H1 (cell line): ENCODE measurements at regions not wholly inside any gene's neighbourhood (a gene's known extent, or its start where the extent isn't known, plus 50 kb on each side); places are given as distances from the start of the nearest gene placed in this dataset.

Experiments
- CTCF ChIA-PET: fragments of 300-600 bp; sonication (Branson Sonifier 250); formaldehyde crosslinking; loops from one replicate; lab custom pipeline; 2021; ENCODE audit not compliant: partially characterized antibody; lab: Charles Lee
- POLR2A ChIA-PET: fragments of 300-600 bp; sonication (Branson Sonifier 250); formaldehyde crosslinking; loops from one replicate; lab custom pipeline; 2021; ENCODE audit warnings: inconsistent platforms; ENCODE audit not compliant: partially characterized antibody; lab: Charles Lee
- DNase-seq, 2 experiments: peaks; one replicate each; pipeline versions ENCODE4 v3.0.0 to v3.0.0-alpha.2; 2010 to 2022; ENCODE audit warnings: low spot score in 2 of 2, low read depth in 1 of 2, mixed read lengths in 1 of 2
- FAIRE-seq: peaks from 2 replicates; lab custom pipeline; 2011; peaks lifted over from hg19 to GRCh38; lab: Jason Lieb, UNC
- H2AFZ ChIP-seq: 2 replicates; pipeline ENCODE4 v1.8.1; 2012; ENCODE audit warnings: low read length, inconsistent platforms
- H2AK5ac ChIP-seq: 2 replicates; pipeline ENCODE4 v1.6.1; 2013; ENCODE audit warnings: low read depth, low read length
- H2BK120ac ChIP-seq: replicated peaks from 2 replicates; pipeline ENCODE3; 2013; ENCODE audit warnings: low read depth, low read length, inconsistent platforms
- H2BK12ac ChIP-seq: 2 replicates; pipeline ENCODE4 v1.6.1; 2013; ENCODE audit warnings: low read depth, low read length
- H2BK15ac ChIP-seq: 2 replicates; pipeline ENCODE4 v1.6.1; 2013; ENCODE audit warnings: low read length
- H2BK20ac ChIP-seq: 2 replicates; pipeline ENCODE4 v1.6.1; 2013; ENCODE audit warnings: low read length
- H2BK5ac ChIP-seq: 2 replicates; pipeline ENCODE4 v1.6.1; 2013; ENCODE audit warnings: low read depth, low read length
- H3K14ac ChIP-seq: 2 replicates; pipeline ENCODE4 v1.6.1; 2013; ENCODE audit warnings: inconsistent platforms; ENCODE audit not compliant: insufficient read length
- H3K18ac ChIP-seq: 2 replicates; pipeline ENCODE4 v1.6.1; 2013; ENCODE audit warnings: low read length; ENCODE audit errors: extremely low read depth
- H3K23ac ChIP-seq: 2 replicates; pipeline ENCODE4 v1.6.1; 2013; ENCODE audit warnings: inconsistent platforms; ENCODE audit not compliant: insufficient read length
- H3K23me2 ChIP-seq: 2 replicates; pipeline ENCODE4 v1.6.1; 2013; ENCODE audit warnings: low read depth, low read length
- H3K27ac ChIP-seq: 2 replicates; pipeline ENCODE4 v1.6.1; 2011; ENCODE audit warnings: low read depth, low read length, inconsistent platforms
- H3K27me3 ChIP-seq, 4 experiments: replicated peaks in 1 of 4; 1 replicate in 1 of 4; 2 replicates in 3 of 4; pipeline versions ENCODE4 v1.6.1 to v1.8.1; 2011 to 2013; ENCODE audit warnings: low read length in 3 of 4, mild to moderate bottlenecking in 3 of 4, inconsistent platforms in 2 of 4, mixed read lengths in 2 of 4, moderate library complexity in 1 of 4; ENCODE audit not compliant: control insufficient read depth in 3 of 4, insufficient read depth in 3 of 4; ENCODE audit errors: extremely low read depth in 1 of 4
- H3K36me3 ChIP-seq, 4 experiments: 2 replicates each; pipeline versions ENCODE4 v1.6.1 to v1.8.1; 2011 to 2013; ENCODE audit warnings: mild to moderate bottlenecking in 4 of 4, low read length in 3 of 4, moderate library complexity in 2 of 4, control low read depth in 1 of 4, inconsistent platforms in 1 of 4; ENCODE audit not compliant: insufficient read depth in 4 of 4, control insufficient read depth in 2 of 4
- H3K4ac ChIP-seq: replicated peaks from 2 replicates; pipeline ENCODE3; 2013; ENCODE audit warnings: low read length, low read depth, mixed read lengths, inconsistent platforms; ENCODE audit not compliant: insufficient read length
- H3K4me1 ChIP-seq, 4 experiments: replicated peaks in 1 of 4; 1 replicate in 1 of 4; 2 replicates in 3 of 4; pipeline versions ENCODE4 v1.6.1 to v1.8.1; 2011 to 2013; ENCODE audit warnings: low read length in 3 of 4, inconsistent platforms in 2 of 4, mixed read lengths in 1 of 4; ENCODE audit not compliant: insufficient read depth in 4 of 4, control insufficient read depth in 3 of 4
- H3K4me2 ChIP-seq, 2 experiments: 2 replicates each; pipeline versions ENCODE4 v1.6.1 to v1.8.1; 2011 to 2013; ENCODE audit warnings: low read depth in 2 of 2, low read length in 2 of 2, control low read depth in 1 of 2, inconsistent platforms in 1 of 2, mild to moderate bottlenecking in 1 of 2; ENCODE audit not compliant: insufficient read depth in 1 of 2
- H3K4me3 ChIP-seq, 4 experiments: fragments of 200-600, 300-600 bp in 1 of 4; sonication (generic), shearing (Covaris generic), sonication (Bioruptor Twin) in 1 of 4; 2 replicates each; pipeline versions ENCODE4 v1.5.1 to v1.8.1; 2011 to 2016; ENCODE audit warnings: low read length in 4 of 4, low read depth in 3 of 4, control low read depth in 2 of 4, inconsistent platforms in 2 of 4, mild to moderate bottlenecking in 2 of 4, mixed read lengths in 1 of 4, moderate library complexity in 1 of 4; ENCODE audit not compliant: insufficient read depth in 2 of 4; ENCODE audit errors: extremely low read depth in 1 of 4
- H3K56ac ChIP-seq: replicated peaks from 2 replicates; pipeline ENCODE3; 2013; ENCODE audit warnings: low read depth, mild to moderate bottlenecking, mixed read lengths, low read length, inconsistent platforms; ENCODE audit not compliant: insufficient read length
- H3K79me1 ChIP-seq: 2 replicates; pipeline ENCODE4 v1.6.1; 2013; ENCODE audit warnings: low read depth, low read length, control low read depth
- H3K79me2 ChIP-seq, 2 experiments: 2 replicates each; pipeline versions ENCODE4 v1.6.1 to v1.8.1; 2012 to 2013; ENCODE audit warnings: low read length in 2 of 2, mild to moderate bottlenecking in 2 of 2, inconsistent platforms in 1 of 2; ENCODE audit not compliant: insufficient read depth in 2 of 2, control insufficient read depth in 1 of 2
- H3K9ac ChIP-seq, 4 experiments: replicated peaks in 1 of 4; 1 replicate in 1 of 4; 2 replicates in 3 of 4; pipeline versions ENCODE4 v1.6.1 to v1.8.1; 2011 to 2013; ENCODE audit warnings: low read depth in 3 of 4, low read length in 3 of 4, control low read depth in 2 of 4, mild to moderate bottlenecking in 2 of 4, moderate library complexity in 2 of 4, inconsistent platforms in 1 of 4; ENCODE audit errors: extremely low read depth in 1 of 4
- H3K9me3 ChIP-seq, 2 experiments: 2 replicates each; pipeline versions ENCODE4 v1.6.1 to v1.8.1; 2012 to 2013; ENCODE audit warnings: mild to moderate bottlenecking in 2 of 2, moderate library complexity in 2 of 2, control low read depth in 1 of 2, inconsistent platforms in 1 of 2, low read depth in 1 of 2, low read length in 1 of 2, mixed read lengths in 1 of 2; ENCODE audit not compliant: insufficient read depth in 2 of 2
- H4K20me1 ChIP-seq, 2 experiments: replicated peaks in 1 of 2; 2 replicates each; pipeline versions ENCODE3 to v1.8.1; 2011 to 2013; ENCODE audit warnings: inconsistent platforms in 2 of 2, low read length in 2 of 2, mild to moderate bottlenecking in 1 of 2; ENCODE audit not compliant: insufficient read depth in 2 of 2, control insufficient read depth in 1 of 2
- H4K5ac ChIP-seq: 2 replicates; pipeline ENCODE4 v1.6.1; 2013; ENCODE audit warnings: low read length, low read depth, mixed read lengths, inconsistent platforms; ENCODE audit not compliant: insufficient read length
- H4K8ac ChIP-seq: 2 replicates; pipeline ENCODE4 v1.8.0; 2013; ENCODE audit warnings: mild to moderate bottlenecking, moderate library complexity, low read length, inconsistent platforms; ENCODE audit not compliant: insufficient read depth; ENCODE audit errors: extremely low read depth
- H4K91ac ChIP-seq: replicated peaks from 2 replicates; pipeline ENCODE3; 2013; ENCODE audit warnings: low read length, mixed read lengths, inconsistent platforms; ENCODE audit not compliant: insufficient read length
- YY1 ChIP-seq: IDR thresholded peaks from 2 replicates; pipeline ENCODE4 v1.6.1; 2011; ENCODE audit warnings: low read depth, mild to moderate bottlenecking, low read length
- WGBS, 2 experiments: shearing (Covaris generic) in 1 of 2; methylation state at CpG; one replicate each; pipeline versions ENCODE4 v1.1.6 to v1.1.7; 2013 to 2015; ENCODE audit warnings: low lambda C conversion rate in 2 of 2, mixed read lengths in 2 of 2, inconsistent platforms in 1 of 2, low coverage in 1 of 2, missing lambda C conversion rate in 1 of 2; ENCODE audit not compliant: insufficient replicate concordance in 2 of 2, insufficient coverage in 1 of 2, insufficient read length in 1 of 2; ENCODE audit errors: extremely low coverage in 1 of 2, missing lambda C conversion rate in 1 of 2; 5-methylcytosine and 5-hydroxymethylcytosine counted together

DNA sequence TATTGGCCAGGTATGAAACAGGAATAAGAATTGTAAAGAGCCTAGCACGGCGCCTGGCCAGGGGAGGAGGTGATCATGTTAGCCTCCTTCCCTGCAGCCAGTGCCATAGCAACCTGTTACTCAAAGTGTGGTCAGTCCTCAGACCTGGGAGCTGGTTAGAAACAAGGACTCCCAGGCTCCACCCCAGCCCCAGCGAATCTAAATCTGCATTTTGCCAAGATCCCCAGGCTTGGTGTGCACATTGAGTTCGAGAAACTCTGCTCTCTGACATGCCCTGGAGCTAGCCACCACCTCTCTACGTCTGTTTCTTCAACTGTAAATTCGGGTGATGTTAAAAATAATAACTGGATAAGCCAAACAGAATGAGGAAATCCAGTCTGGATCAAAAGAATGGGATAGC, 56.1 kb upstream of the ALX4 start:
- no peak overlapping the region for H3K4me2 ChIP-seq
- H2BK20ac ChIP-seq, result no peak overlapping the region
- no peak overlapping the region for H4K91ac ChIP-seq
- H3K9ac ChIP-seq, result no peak overlapping the region
- no peak overlapping the region for H4K8ac ChIP-seq
- no peak overlapping the region for H2AK5ac ChIP-seq
- H3K56ac ChIP-seq, result no peak overlapping the region
- FAIRE-seq, result no peak
- H2BK5ac ChIP-seq, result no peak overlapping the region
- POLR2A ChIA-PET, result no interaction called here
- H4K20me1 ChIP-seq, result no peaks in the 10 kb centered on the region
- H3K4me3 ChIP-seq, result no peak overlapping the region
- H3K4ac ChIP-seq, result no peak overlapping the region
- H2BK15ac ChIP-seq, result no peak overlapping the region
- no peak overlapping the region for H3K14ac ChIP-seq
- H4K5ac ChIP-seq, result no peak overlapping the region
- H3K4me1 ChIP-seq, result peaks cover 0 to 4% (median 3%) of the 10 kb centered on the region in 4 experiments; a peak in 4 of 7 replicates
- no peak overlapping the region for H3K18ac ChIP-seq
- no peaks in the 10 kb centered on the region for H3K79me2 ChIP-seq
- CTCF ChIA-PET, result interaction anchor here (0.7 to 2.1 kb wide), 4 partner anchors 9 to 232 kb away, joined by 3 to 5 read pairs (median 4); no protein-coding TSS in a partner anchor
- no peak overlapping the region for H3K27ac ChIP-seq
- no peak for TF ChIP-seq YY1
- H2BK12ac ChIP-seq, result no peak overlapping the region
- no peaks in the 10 kb centered on the region; a peak in 1 of 7 replicates for H3K27me3 ChIP-seq
- no peak for DNase-seq
- WGBS, 2 experiments, result 89% methylated on average over 6 of the region's 6 CpGs; no CpG with 5 or more reads in 1 of the 2 experiments
- H3K79me1 ChIP-seq, result no peaks in the 10 kb centered on the region
- H3K23ac ChIP-seq, result no peak overlapping the region
- H3K23me2 ChIP-seq, result no peaks in the 10 kb centered on the region
- no peaks in the 10 kb centered on the region for H3K36me3 ChIP-seq
- H3K9me3 ChIP-seq, result no peaks in the 10 kb centered on the region
- no peak overlapping the region for H2AFZ ChIP-seq
- no peak overlapping the region for H2BK120ac ChIP-seq
